Progenitor cell of endocrine pancreas (in vitro differentiated cells): ENCODE measurements at regions not wholly inside any gene's neighbourhood (a gene's known extent, or its start where the extent isn't known, plus 50 kb on each side); places are given as distances from the start of the nearest gene placed in this dataset.

ENCODE experiments used
- DNase-seq: peaks from one replicate; pipeline ENCODE4 v3.0.0; 2021; ENCODE audit warnings: low spot score; ENCODE audit not compliant: unreplicated experiment
- H3K27ac Mint-ChIP-seq: 2 replicates; pipeline ENCODE4 v1.8.0; 2021; ENCODE audit warnings: mild to moderate bottlenecking, moderate library complexity, mixed read lengths
- H3K27me3 Mint-ChIP-seq: 2 replicates; pipeline ENCODE4 v1.8.0; 2021; ENCODE audit warnings: mixed read lengths
- H3K36me3 Mint-ChIP-seq: 2 replicates; pipeline ENCODE4 v1.8.0; 2022; ENCODE audit warnings: mixed read lengths; ENCODE audit not compliant: insufficient read depth
- H3K4me1 Mint-ChIP-seq: 2 replicates; pipeline ENCODE4 v1.8.0; 2021; ENCODE audit warnings: low read depth, mixed read lengths
- H3K4me3 Mint-ChIP-seq: 2 replicates; pipeline ENCODE4 v1.8.0; 2021; ENCODE audit warnings: low read depth, mild to moderate bottlenecking, moderate library complexity, mixed read lengths
- H3K9me3 Mint-ChIP-seq: 2 replicates; pipeline ENCODE4 v1.8.0; 2021; ENCODE audit warnings: low read depth, mixed read lengths
- CTCF ChIP-seq: fragments of 200-600 bp; sonication (generic); IDR thresholded peaks from one replicate; pipeline ENCODE4 v1.5.0; 2021; ENCODE audit warnings: antibody characterized with exemption, mild to moderate bottlenecking; ENCODE audit not compliant: unreplicated experiment

DNA sequence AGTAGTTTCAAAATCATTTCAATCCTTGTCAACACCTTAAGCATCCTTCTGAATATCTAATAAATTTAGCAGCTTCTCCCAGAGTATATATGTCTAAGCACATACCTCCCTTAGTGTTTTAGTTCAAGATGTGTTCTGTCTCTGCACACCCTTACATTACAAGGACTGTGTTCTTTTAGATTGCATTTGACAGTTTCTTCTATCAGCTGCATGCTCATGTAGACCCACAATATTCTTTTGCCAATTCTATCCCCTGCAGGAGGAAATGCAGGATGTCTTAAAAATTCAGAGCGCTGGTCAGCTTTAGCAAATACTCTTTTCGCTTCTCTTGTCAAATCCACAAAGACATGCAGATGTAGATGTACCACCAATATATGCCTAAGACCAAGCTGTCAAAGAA is 145.8 kb upstream of the SLC30A5 start:
- Mint-ChIP-seq H3K36me3 (peaks cover 1% of the 10 kb centered on the region), H3K27me3 (peaks cover 32% of the 10 kb centered on the region), H3K27ac (no peak overlapping the region), H3K4me1 (no peaks in the 10 kb centered on the region), H3K4me3 (no peak overlapping the region), H3K9me3 (peaks cover 3% of the 10 kb centered on the region)
- TF ChIP-seq CTCF = no peak
- no peak for DNase-seq

- no peak for TF ChIP-seq CTCF
- Mint-ChIP-seq H3K27me3 (peaks cover 32% of the 10 kb centered on the region), H3K4me3 (no peak overlapping the region), H3K4me1 (no peaks in the 10 kb centered on the region), H3K27ac (no peak overlapping the region), H3K9me3 (no peaks in the 10 kb centered on the region), H3K36me3 (no peaks in the 10 kb centered on the region)
- no peak for DNase-seq
Measured at GRCh38 chr5:68949256-68949655, 144.6 kb upstream of the SLC30A5 start.

- no peak for DNase-seq
- no peak overlapping the region for H3K4me3 Mint-ChIP-seq
- no peak for TF ChIP-seq CTCF
- no peaks in the 10 kb centered on the region for H3K36me3 Mint-ChIP-seq
- H3K27me3 Mint-ChIP-seq = peaks cover 32% of the 10 kb centered on the region
- no peaks in the 10 kb centered on the region for H3K9me3 Mint-ChIP-seq
- no peak overlapping the region for H3K27ac Mint-ChIP-seq
- H3K4me1 Mint-ChIP-seq = no peaks in the 10 kb centered on the region
Measured at GRCh38 chr5:68949711-68950110, 144.1 kb upstream of the SLC30A5 start.

DNA sequence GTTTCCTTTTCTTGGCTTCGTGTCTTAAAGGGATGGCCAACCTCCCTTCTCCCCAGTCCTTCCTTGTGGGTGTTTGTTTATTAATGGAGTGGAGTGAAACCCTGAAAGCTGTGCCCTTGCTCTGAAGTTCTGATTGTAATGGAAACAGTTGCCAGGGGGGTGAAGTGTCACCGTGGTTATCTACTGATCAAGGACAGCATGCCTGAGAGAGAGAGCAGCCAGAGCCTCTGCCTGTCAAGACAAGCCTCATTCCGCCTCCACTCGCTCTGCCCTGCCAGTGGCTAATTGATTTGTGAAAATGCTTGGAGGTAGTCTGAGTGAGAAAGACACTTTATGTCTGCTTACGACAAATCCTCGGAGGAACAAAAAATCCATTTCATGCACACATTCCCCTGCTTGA is 143.7 kb upstream of the SLC30A5 start:
- TF ChIP-seq CTCF = no peak
- Mint-ChIP-seq H3K36me3 (no peaks in the 10 kb centered on the region), H3K27ac (no peak overlapping the region), H3K4me1 (no peaks in the 10 kb centered on the region), H3K9me3 (no peaks in the 10 kb centered on the region), H3K27me3 (peaks cover 32% of the 10 kb centered on the region), H3K4me3 (no peak overlapping the region)
- DNase-seq = no peak

- Mint-ChIP-seq H3K36me3 (no peaks in the 10 kb centered on the region), H3K27ac (no peak overlapping the region), H3K9me3 (no peaks in the 10 kb centered on the region), H3K4me1 (no peaks in the 10 kb centered on the region), H3K4me3 (no peak overlapping the region), H3K27me3 (peaks cover 29% of the 10 kb centered on the region)
- DNase-seq = no peak
- TF ChIP-seq CTCF = no peak
Measured at GRCh38 chr5:68950930-68951329, 142.9 kb upstream of the SLC30A5 start.
